SK-N-SH (cell line): ENCODE measurements at regions not wholly inside any gene's neighbourhood (a gene's known extent, or its start where the extent isn't known, plus 50 kb on each side); places are given as distances from the start of the nearest gene placed in this dataset.
A peak's percentile ranks its signal among the peaks of the same experiment; 100 is the strongest.

Experiments used
- CTCF ChIA-PET: fragments of 300-600, 350-600 bp; formaldehyde crosslinking; extraction: SDS; loops from one replicate; lab custom pipeline; 2021; lab: Yijun Ruan, JAX
- POLR2A ChIA-PET: fragments of 350-600 bp; sonication (Branson Sonifier 250); formaldehyde crosslinking; extraction: SDS; loops from one replicate; lab custom pipeline; 2020; ENCODE audit warnings: antibody characterized with exemption, inconsistent platforms; lab: Yijun Ruan, JAX
- DNase-seq: peaks from one replicate; pipeline ENCODE4 v3.0.0; 2012
- H2AFZ ChIP-seq: fragments of 200-600 bp; sonication (generic); 2 replicates; pipeline ENCODE4 v1.8.1; 2016; ENCODE audit warnings: antibody characterized with exemption, mild to moderate bottlenecking, low read depth
- H3F3A ChIP-seq: fragments of 200-600 bp; sonication (generic); replicated peaks from 2 replicates; pipeline ENCODE3; 2016; ENCODE audit warnings: antibody characterized with exemption, mild to moderate bottlenecking; ENCODE audit not compliant: insufficient read depth
- H3K27ac ChIP-seq, 2 experiments: fragments of 200-500 bp in 1 of 2; fragments of 200-600 bp in 1 of 2; sonication (Bioruptor generic) in 1 of 2; sonication (generic), shearing (Covaris generic) in 1 of 2; 2 replicates each; pipeline versions ENCODE4 v1.5.1 to v1.6.1; 2014 to 2016; ENCODE audit warnings: low read depth in 2 of 2, inconsistent platforms in 1 of 2, low read length in 1 of 2, mild to moderate bottlenecking in 1 of 2, mixed read lengths in 1 of 2
- H3K27me3 ChIP-seq: fragments of 200-600 bp; sonication (generic), shearing (Covaris generic); 2 replicates; pipeline ENCODE4 v1.6.1; 2016; ENCODE audit warnings: mixed run types; ENCODE audit not compliant: insufficient read depth
- H3K36me3 ChIP-seq, 2 experiments: fragments of 200-500 bp in 1 of 2; fragments of 200-600 bp in 1 of 2; sonication (Bioruptor generic) in 1 of 2; sonication (generic) in 1 of 2; replicated peaks in 1 of 2; 2 replicates each; pipeline versions ENCODE3 to v1.5.1; 2014 to 2016; ENCODE audit warnings: low read length in 1 of 2, mild to moderate bottlenecking in 1 of 2; ENCODE audit not compliant: insufficient read depth in 2 of 2, control insufficient read depth in 1 of 2
- H3K4me1 ChIP-seq, 2 experiments: fragments of 200-500 bp in 1 of 2; fragments of 200-600 bp in 1 of 2; sonication (Bioruptor generic) in 1 of 2; sonication (generic), shearing (Covaris generic) in 1 of 2; 2 replicates each; pipeline versions ENCODE4 v1.5.1 to v1.6.1; 2014 to 2016; ENCODE audit warnings: low read depth in 1 of 2, low read length in 1 of 2, mixed run types in 1 of 2; ENCODE audit not compliant: insufficient read depth in 2 of 2, control insufficient read depth in 1 of 2
- H3K4me2 ChIP-seq: fragments of 200-600 bp; sonication (generic), shearing (Covaris generic); 2 replicates; pipeline ENCODE4 v1.6.1; 2017; ENCODE audit warnings: mixed run types
- H3K4me3 ChIP-seq, 2 experiments: fragments of 200-500 bp in 1 of 2; fragments of 200-600 bp in 1 of 2; sonication (Bioruptor generic) in 1 of 2; sonication (generic), shearing (Covaris generic) in 1 of 2; 2 replicates each; pipeline versions ENCODE4 v1.5.1 to v1.8.1; 2014 to 2016; ENCODE audit warnings: low read depth in 2 of 2, inconsistent platforms in 1 of 2, low read length in 1 of 2, mild to moderate bottlenecking in 1 of 2, mixed read lengths in 1 of 2, moderate library complexity in 1 of 2
- H3K79me2 ChIP-seq: fragments of 200-600 bp; sonication (generic); 2 replicates; pipeline ENCODE4 v1.8.1; 2017; ENCODE audit warnings: mild to moderate bottlenecking; ENCODE audit not compliant: insufficient read depth
- H3K9ac ChIP-seq: fragments of 200-600 bp; sonication (generic); 2 replicates; pipeline ENCODE4 v1.6.1; 2017; ENCODE audit warnings: mixed run types
- H3K9me2 ChIP-seq: fragments of 200-600 bp; sonication (generic); 2 replicates; pipeline ENCODE4 v1.6.1; 2017; ENCODE audit warnings: mixed run types
- H3K9me3 ChIP-seq: fragments of 200-600 bp; sonication (generic); 2 replicates; pipeline ENCODE4 v1.6.1; 2017; ENCODE audit warnings: mixed run types, mild to moderate bottlenecking, moderate library complexity
- H4K20me1 ChIP-seq: fragments of 200-600 bp; sonication (generic); 2 replicates; pipeline ENCODE4 v1.6.1; 2017; ENCODE audit warnings: mild to moderate bottlenecking, mixed run types; ENCODE audit not compliant: insufficient read depth
- CHD2 ChIP-seq: fragments of 150-350 bp; IDR thresholded peaks from 2 replicates; pipeline ENCODE4 v1.6.1; 2018; ENCODE audit warnings: low read length; ENCODE audit not compliant: partially characterized antibody
- CTCF ChIP-seq: fragments of 200-600 bp; sonication (generic); IDR thresholded peaks from 2 replicates; pipeline ENCODE4 v1.6.1; 2017; ENCODE audit warnings: antibody characterized with exemption, mild to moderate bottlenecking, moderate library complexity
- EZH2phosphoT487 ChIP-seq: fragments of 200-600 bp; sonication (generic); IDR thresholded peaks from 2 replicates; pipeline ENCODE4 v1.6.1; 2017; ENCODE audit warnings: low read depth, mixed run types, mild to moderate bottlenecking, antibody characterized with exemption, moderate library complexity, borderline replicate concordance
- FOXM1 ChIP-seq: IDR thresholded peaks from 2 replicates; pipeline ENCODE4 v1.4.0; 2012; ENCODE audit warnings: low read depth, mild to moderate bottlenecking
- GABPA ChIP-seq: IDR thresholded peaks from 2 replicates; pipeline ENCODE4 v1.4.0; 2012; ENCODE audit warnings: low read depth, mild to moderate bottlenecking
- MXI1 ChIP-seq: IDR thresholded peaks from 2 replicates; pipeline ENCODE4 v1.6.1; 2012; ENCODE audit warnings: mild to moderate bottlenecking, low read depth, low read length, improper control_type of control experiment
- NFIC ChIP-seq: IDR thresholded peaks from 2 replicates; pipeline ENCODE4 v1.4.0; 2012; ENCODE audit warnings: borderline replicate concordance
- POLR2AphosphoS5 ChIP-seq: IDR thresholded peaks from 2 replicates; pipeline ENCODE4 v1.6.1; 2012; ENCODE audit warnings: low read depth, low read length
- RAD21 ChIP-seq: IDR thresholded peaks from 2 replicates; pipeline ENCODE4 v1.6.1; 2012; ENCODE audit warnings: mild to moderate bottlenecking, low read length
- RXRA ChIP-seq: IDR thresholded peaks from 2 replicates; pipeline ENCODE4 v1.4.0; 2012; ENCODE audit warnings: low read depth, mild to moderate bottlenecking, borderline replicate concordance
- SIN3A ChIP-seq: IDR thresholded peaks from 2 replicates; pipeline ENCODE4 v1.6.1; 2012; ENCODE audit warnings: low read depth, mild to moderate bottlenecking, low read length, moderate library complexity, borderline replicate concordance
- TEAD4 ChIP-seq: IDR thresholded peaks from 2 replicates; pipeline ENCODE4 v1.4.0; 2012; ENCODE audit warnings: mild to moderate bottlenecking, borderline replicate concordance; ENCODE audit not compliant: insufficient read depth
- USF2 ChIP-seq: fragments of 150-350 bp; IDR thresholded peaks from 2 replicates; pipeline ENCODE4 v1.6.1; 2017; ENCODE audit warnings: antibody characterized with exemption, low read length, low read depth, borderline replicate concordance
- YY1 ChIP-seq: IDR thresholded peaks from 2 replicates; pipeline ENCODE4 v1.4.0; 2012; ENCODE audit warnings: low read depth, mild to moderate bottlenecking
- WGBS: methylation state at CpG from one replicate; pipeline ENCODE4 v1.1.6; 2017; ENCODE audit warnings: low lambda C conversion rate; 5-methylcytosine and 5-hydroxymethylcytosine counted together
- TF ChIP-seq, protein P1 (sequence below): IDR thresholded peaks from 2 replicates; pipeline ENCODE4; 2012
- TF ChIP-seq, protein P2 (sequence below): IDR thresholded peaks from 2 replicates; pipeline ENCODE4 v1.4.0; 2012; ENCODE audit warnings: low read depth

- H3K9me2 ChIP-seq: no peaks in the 10 kb centered on the region
- H3F3A ChIP-seq: peaks cover 9% of the 10 kb centered on the region
- H3K36me3 ChIP-seq: no peaks in the 10 kb centered on the region
- no peak overlapping the region for H2AFZ ChIP-seq
- ChIA-PET CTCF (no interaction called here), POLR2A (no interaction called here)
- no peak for DNase-seq
- no peaks in the 10 kb centered on the region for H3K27me3 ChIP-seq
- H3K27ac ChIP-seq: no peak overlapping the region
- 79% methylated on average over 2 of the region's 2 CpGs for WGBS
- TF ChIP-seq EZH2phosphoT487 (no peak), RXRA (no peak), RAD21 (no peak), YY1 (no peak), CHD2 (no peak), POLR2AphosphoS5 (no peak), CTCF (no peak), TEAD4 (no peak), GABPA (no peak), MXI1 (no peak), USF2 (no peak)
- TF ChIP-seq, protein P1, sequence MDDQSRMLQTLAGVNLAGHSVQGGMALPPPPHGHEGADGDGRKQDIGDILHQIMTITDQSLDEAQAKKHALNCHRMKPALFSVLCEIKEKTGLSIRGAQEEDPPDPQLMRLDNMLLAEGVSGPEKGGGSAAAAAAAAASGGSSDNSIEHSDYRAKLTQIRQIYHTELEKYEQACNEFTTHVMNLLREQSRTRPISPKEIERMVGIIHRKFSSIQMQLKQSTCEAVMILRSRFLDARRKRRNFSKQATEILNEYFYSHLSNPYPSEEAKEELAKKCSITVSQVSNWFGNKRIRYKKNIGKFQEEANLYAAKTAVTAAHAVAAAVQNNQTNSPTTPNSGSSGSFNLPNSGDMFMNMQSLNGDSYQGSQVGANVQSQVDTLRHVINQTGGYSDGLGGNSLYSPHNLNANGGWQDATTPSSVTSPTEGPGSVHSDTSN: no peak
- TF ChIP-seq, protein P2, sequence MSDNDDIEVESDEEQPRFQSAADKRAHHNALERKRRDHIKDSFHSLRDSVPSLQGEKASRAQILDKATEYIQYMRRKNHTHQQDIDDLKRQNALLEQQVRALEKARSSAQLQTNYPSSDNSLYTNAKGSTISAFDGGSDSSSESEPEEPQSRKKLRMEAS: no peak
- H3K4me2 ChIP-seq: no peak overlapping the region
- no peaks in the 10 kb centered on the region for H3K9me3 ChIP-seq
- no peaks in the 10 kb centered on the region for H3K79me2 ChIP-seq
- H4K20me1 ChIP-seq: no peaks in the 10 kb centered on the region
- H3K9ac ChIP-seq: no peak overlapping the region
- H3K4me1 ChIP-seq: peaks cover 0 to 7% of the 10 kb centered on the region in 2 experiments; a peak in 3 of 4 replicates
- no peak overlapping the region for H3K4me3 ChIP-seq
Measured at GRCh38 chr10:108422286-108422685, 1257.8 kb upstream of the SORCS1 start.

- peak; percentile 28 for TF ChIP-seq NFIC
- TF ChIP-seq MXI1: no peak
- no peak for TF ChIP-seq SIN3A
- TF ChIP-seq RXRA: no peak
- TF ChIP-seq FOXM1: no peak
- POLR2A ChIA-PET: no interaction called here
- H3K4me1 ChIP-seq: peaks cover 0 to 7% of the 10 kb centered on the region in 2 experiments; a peak in 2 of 4 replicates
- H3K27me3 ChIP-seq: no peaks in the 10 kb centered on the region
- H3K36me3 ChIP-seq: no peaks in the 10 kb centered on the region
- H3K9me2 ChIP-seq: no peaks in the 10 kb centered on the region
- CTCF ChIA-PET: no interaction called here
- H3K79me2 ChIP-seq: no peaks in the 10 kb centered on the region
- DNase-seq: peak; percentile 3
- no peak overlapping the region for H3K4me2 ChIP-seq
- H3K27ac ChIP-seq: no peak overlapping the region
- no peak overlapping the region for H2AFZ ChIP-seq
- WGBS: 95% methylated on average over 2 of the region's 2 CpGs
- H3K4me3 ChIP-seq: no peak overlapping the region
- H3K9me3 ChIP-seq: no peaks in the 10 kb centered on the region
- H3K9ac ChIP-seq: no peak overlapping the region
- H4K20me1 ChIP-seq: no peaks in the 10 kb centered on the region
- H3F3A ChIP-seq: peaks cover 9% of the 10 kb centered on the region
Measured at GRCh38 chr10:108421266-108421665, 1256.8 kb upstream of the SORCS1 start.
